HG03378 (cell line): ENCODE measurements at regions not wholly inside any gene's neighbourhood (a gene's known extent, or its start where the extent isn't known, plus 50 kb on each side); places are given as distances from the start of the nearest gene placed in this dataset.

Experiments used
- ATAC-seq: cut with Tn5 transposase; IDR thresholded peaks from one replicate; pipeline ENCODE4 v1.9.1; 2021; ENCODE audit warnings: mild to moderate bottlenecking, moderate library complexity; ENCODE audit not compliant: unreplicated experiment

GRCh38 chr12:130098301-130099005 lies 63.8 kb upstream of the FZD10 start:
- ATAC-seq, result no peak

DNA sequence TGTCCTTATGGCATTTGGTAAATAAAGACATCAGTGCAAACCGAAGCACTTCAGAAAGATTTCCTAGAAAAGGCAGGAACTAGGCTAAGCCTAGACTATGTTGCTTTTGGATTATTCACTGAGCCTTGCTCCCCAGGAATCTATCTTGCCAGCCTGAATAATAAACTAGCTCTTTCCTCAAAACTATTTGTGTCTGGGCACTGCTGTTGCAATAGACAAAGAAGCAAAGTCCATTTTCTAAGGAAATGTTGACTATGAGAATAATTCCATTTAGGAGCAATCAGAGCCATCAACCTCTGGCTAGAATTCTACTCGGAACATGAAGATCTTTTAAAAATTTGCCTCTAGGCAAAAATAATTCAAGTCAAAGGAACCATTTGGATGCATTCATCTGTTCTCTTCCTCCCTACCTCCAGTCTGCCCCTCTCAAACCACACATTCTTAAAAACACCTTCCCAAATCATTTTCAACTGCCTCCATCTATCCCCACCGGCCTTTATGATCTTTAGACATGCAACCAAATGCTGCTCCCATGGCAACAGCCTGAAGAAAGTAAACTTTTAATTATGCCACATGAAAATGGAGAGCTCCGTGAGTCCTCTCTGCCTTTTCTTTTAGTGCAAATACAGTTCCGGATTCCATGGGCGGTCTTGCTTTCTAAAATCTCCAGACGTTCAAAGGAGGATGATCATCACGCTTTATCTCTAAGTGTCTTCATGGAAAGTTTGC lies 61.5 kb upstream of the FZD10 start:
- ATAC-seq, result no peak

DNA sequence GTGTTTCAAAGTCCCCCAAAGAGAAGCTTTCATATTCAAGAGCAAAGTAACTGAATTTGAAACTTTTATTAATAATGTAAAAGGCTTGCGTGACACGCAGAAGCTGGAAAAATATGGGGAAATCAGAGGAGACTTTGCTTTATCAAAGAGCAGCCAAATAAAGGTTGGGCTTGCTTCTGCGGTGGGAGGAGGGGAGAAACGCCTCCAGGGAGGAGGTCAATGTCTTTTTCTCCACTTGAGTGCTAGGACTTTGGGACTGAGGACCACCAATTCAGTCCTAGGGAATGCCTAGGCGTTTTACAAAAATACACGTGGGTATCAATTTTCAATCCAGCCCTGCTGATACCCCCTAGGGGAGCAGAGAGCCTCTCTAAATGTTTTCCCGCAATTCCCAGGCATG lies 60.9 kb upstream of the FZD10 start:
- no peak for ATAC-seq

GRCh38 chr12:130102266-130102665 lies 60.0 kb upstream of the FZD10 start:
- ATAC-seq, result no peak

DNA sequence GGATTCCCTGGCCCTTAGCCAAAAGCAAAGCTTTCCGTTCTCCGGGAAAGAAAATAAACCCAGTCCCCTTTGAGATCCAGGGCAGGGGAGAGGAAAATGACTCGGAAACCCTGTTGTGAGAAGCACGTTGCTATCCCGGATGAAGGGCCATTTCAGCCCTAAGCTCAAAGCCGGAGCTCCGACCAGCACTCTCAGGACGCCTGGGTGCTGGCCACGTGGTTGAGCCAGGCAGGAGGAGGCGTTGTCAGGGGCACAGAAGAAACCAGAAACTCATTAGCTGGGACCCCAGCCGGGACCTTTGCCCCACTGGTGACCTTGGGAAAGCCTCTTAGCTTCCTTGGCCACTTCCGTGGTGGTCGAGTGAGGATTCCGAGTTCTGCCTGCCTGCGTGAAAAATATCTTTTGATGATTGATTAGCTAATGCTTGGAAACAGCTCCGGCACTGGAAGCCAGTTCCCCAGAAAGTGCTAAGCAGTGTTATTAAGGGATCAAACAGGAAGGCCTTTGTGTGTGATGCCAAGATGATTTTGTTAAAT lies 57.6 kb upstream of the FZD10 start:
- no peak for ATAC-seq

GRCh38 chr12:130109062-130109945 lies 53.0 kb upstream of the FZD10 start:
- no peak for ATAC-seq

DNA sequence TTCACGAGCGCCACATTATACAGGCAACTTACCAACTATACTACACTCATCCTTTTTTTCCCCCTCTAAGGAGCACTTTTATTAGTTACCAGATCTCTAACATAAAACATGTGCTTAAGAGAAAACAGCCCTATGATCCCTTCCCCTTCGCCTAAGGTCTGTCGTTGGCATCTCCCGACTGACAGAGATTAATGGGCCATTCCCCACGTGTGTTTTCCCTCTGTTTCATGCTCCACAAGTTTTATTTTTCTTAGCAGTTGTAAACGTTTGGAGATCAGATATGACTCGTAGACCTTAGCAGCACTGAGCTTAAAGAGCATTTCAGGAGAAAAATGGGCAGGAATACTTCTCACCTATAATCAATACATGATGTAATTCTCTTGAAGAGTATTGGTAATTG lies 51.4 kb upstream of the FZD10 start:
- ATAC-seq, result no peak

DNA sequence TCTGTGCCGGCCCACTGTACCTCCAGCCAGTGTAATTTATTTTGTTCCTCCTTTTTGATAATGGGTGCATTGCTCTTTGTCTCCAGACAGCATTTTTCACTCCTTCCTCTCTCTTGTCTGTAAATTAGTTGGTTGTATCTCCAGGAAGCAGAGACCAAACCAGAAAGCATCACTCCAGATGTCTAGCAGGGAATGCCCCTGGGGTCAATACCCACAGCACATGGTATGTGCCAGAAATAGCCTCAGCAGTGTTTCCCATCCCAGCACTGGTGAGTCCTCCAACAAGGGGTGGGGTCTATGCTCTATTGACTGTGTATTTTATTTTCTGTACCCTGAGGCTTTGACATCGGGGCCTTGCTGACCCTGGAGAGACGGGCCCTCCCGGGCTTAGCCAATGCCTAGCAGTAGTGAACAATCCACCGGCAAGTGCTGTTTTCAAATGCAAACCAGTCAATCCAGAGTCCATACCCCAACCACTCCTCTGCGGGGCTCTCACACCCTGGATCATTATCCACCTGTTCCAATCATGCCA lies 50.2 kb upstream of the FZD10 start:
- ATAC-seq, result no peak
